ENCODE measurements at regions not wholly inside any gene's neighbourhood (a gene's known extent, or its start where the extent isn't known, plus 50 kb on each side); places are given as distances from the start of the nearest gene placed in this dataset.
A peak's percentile ranks its signal among the peaks of the same experiment; 100 is the strongest.

- DNase-seq (ENCODE audit: low read depth, low spot score), result peak; percentile 36
These were observed 241.6 kb upstream of the SALL1 start for GRCh38 chr16:51392521-51393187.

- no peak for DNase-seq (ENCODE audit: low read depth, low spot score)
These were observed 240.9 kb upstream of the SALL1 start for GRCh38 chr16:51391798-51392511.

GRCh38 chr16:51390877-51391276, 239.8 kb upstream of the SALL1 start:
- DNase-seq (ENCODE audit: low read depth, low spot score), result no peak

- no peak for DNase-seq (ENCODE audit: low read depth, low spot score)
These were observed 238.8 kb upstream of the SALL1 start for GRCh38 chr16:51389881-51390280.

- DNase-seq (ENCODE audit: low read depth, low spot score), result no peak
These were observed 237.5 kb upstream of the SALL1 start for GRCh38 chr16:51388516-51388951.

GRCh38 chr16:51383909-51384308, 232.8 kb upstream of the SALL1 start:
- DNase-seq (ENCODE audit: low read depth, low spot score), result no peak

GRCh38 chr16:51382940-51383339, 231.9 kb upstream of the SALL1 start:
- no peak for DNase-seq (ENCODE audit: low read depth, low spot score)

GRCh38 chr16:51382211-51382610, 231.1 kb upstream of the SALL1 start:
- no peak for DNase-seq (ENCODE audit: low read depth, low spot score)

GRCh38 chr16:51376080-51376479, 225.0 kb upstream of the SALL1 start:
- no peak for DNase-seq (ENCODE audit: low read depth, low spot score)

GRCh38 chr16:51374790-51375189, 223.7 kb upstream of the SALL1 start:
- no peak for DNase-seq (ENCODE audit: low read depth, low spot score)

GRCh38 chr16:51374346-51374745, 223.3 kb upstream of the SALL1 start:
- no peak for DNase-seq (ENCODE audit: low read depth, low spot score)

GRCh38 chr16:51365715-51366114, 214.6 kb upstream of the SALL1 start:
- DNase-seq (ENCODE audit: low read depth, low spot score), result no peak

GRCh38 chr16:51359141-51359955, 208.3 kb upstream of the SALL1 start:
- no peak for DNase-seq (ENCODE audit: low read depth, low spot score)

GRCh38 chr16:51357839-51358238, 206.8 kb upstream of the SALL1 start:
- DNase-seq (ENCODE audit: low read depth, low spot score), result no peak

- DNase-seq (ENCODE audit: low read depth, low spot score), result no peak
These were observed 204.8 kb upstream of the SALL1 start for GRCh38 chr16:51355875-51356274.

- DNase-seq (ENCODE audit: low read depth, low spot score), result no peak
These were observed 204.1 kb upstream of the SALL1 start for GRCh38 chr16:51355195-51355594.

- no peak for DNase-seq (ENCODE audit: low read depth, low spot score)
These were observed 202.0 kb upstream of the SALL1 start for GRCh38 chr16:51353055-51353454.

- DNase-seq (ENCODE audit: low read depth, low spot score), result no peak
These were observed 198.6 kb upstream of the SALL1 start for GRCh38 chr16:51349626-51350025.

- no peak for DNase-seq (ENCODE audit: low read depth, low spot score)
These were observed 192.3 kb upstream of the SALL1 start for GRCh38 chr16:51343411-51343810.

GRCh38 chr16:51341204-51341603, 190.1 kb upstream of the SALL1 start:
- DNase-seq (ENCODE audit: low read depth, low spot score), result no peak

- no peak for DNase-seq (ENCODE audit: low read depth, low spot score)
These were observed 186.6 kb upstream of the SALL1 start for GRCh38 chr16:51337662-51338061.

GRCh38 chr16:51328733-51329132, 177.7 kb upstream of the SALL1 start:
- no peak for DNase-seq (ENCODE audit: low read depth, low spot score)

- no peak for DNase-seq (ENCODE audit: low read depth, low spot score)
These were observed 175.9 kb upstream of the SALL1 start for GRCh38 chr16:51327001-51327400.
